NCI-H2171 (cell line): ENCODE measurements at regions not wholly inside any gene's neighbourhood (a gene's known extent, or its start where the extent isn't known, plus 50 kb on each side); places are given as distances from the start of the nearest gene placed in this dataset.

Experiments used
- DNase-seq: peaks from one replicate; lab custom pipeline; 2025; lab: John Stamatoyannopoulos, UW

- DNase-seq: no peak
Observed at GRCh38 chr2:206368484-206368883, 74.8 kb upstream of the ADAM23 start.

- no peak for DNase-seq
Observed at GRCh38 chr2:206368933-206369569, 74.3 kb upstream of the ADAM23 start.

- no peak for DNase-seq
Observed at GRCh38 chr2:206375956-206376355, 67.4 kb upstream of the ADAM23 start.

- DNase-seq: no peak
Observed at GRCh38 chr2:206378835-206379234, 64.5 kb upstream of the ADAM23 start.

- DNase-seq: no peak
Observed at GRCh38 chr2:206379266-206379665, 64.1 kb upstream of the ADAM23 start.

- DNase-seq: no peak
Observed at GRCh38 chr2:206379886-206380285, 63.4 kb upstream of the ADAM23 start.

- DNase-seq: no peak
Observed at GRCh38 chr2:206381881-206382280, 61.5 kb upstream of the ADAM23 start.

- DNase-seq: no peak
Observed at GRCh38 chr2:206383669-206384068, 59.7 kb upstream of the ADAM23 start.

- no peak for DNase-seq
Observed at GRCh38 chr2:206387808-206388207, 55.5 kb upstream of the ADAM23 start.

- no peak for DNase-seq
Observed at GRCh38 chr2:206388698-206389097, 54.6 kb upstream of the ADAM23 start.

- DNase-seq: no peak
Observed at GRCh38 chr2:206389164-206389563, 54.2 kb upstream of the ADAM23 start.

- no peak for DNase-seq
Observed at GRCh38 chr2:206390181-206390580, 53.2 kb upstream of the ADAM23 start.

- peak; percentile 12 for DNase-seq
Observed at GRCh38 chr2:206392118-206392517, 51.2 kb upstream of the ADAM23 start.
